NCI-H1436 treated with DMSO at 0.1 percent for 48 hours (cell line): ENCODE measurements at regions not wholly inside any gene's neighbourhood (a gene's known extent, or its start where the extent isn't known, plus 50 kb on each side); places are given as distances from the start of the nearest gene placed in this dataset.

ENCODE experiments used
- DNase-seq: peaks from one replicate; lab custom pipeline; 2025; lab: John Stamatoyannopoulos, UW

- DNase-seq: no peak
Measured at GRCh38 chr7:41832941-41833340, 130.1 kb upstream of the INHBA start.

- DNase-seq: no peak
Measured at GRCh38 chr7:41830271-41830670, 127.4 kb upstream of the INHBA start.

DNA sequence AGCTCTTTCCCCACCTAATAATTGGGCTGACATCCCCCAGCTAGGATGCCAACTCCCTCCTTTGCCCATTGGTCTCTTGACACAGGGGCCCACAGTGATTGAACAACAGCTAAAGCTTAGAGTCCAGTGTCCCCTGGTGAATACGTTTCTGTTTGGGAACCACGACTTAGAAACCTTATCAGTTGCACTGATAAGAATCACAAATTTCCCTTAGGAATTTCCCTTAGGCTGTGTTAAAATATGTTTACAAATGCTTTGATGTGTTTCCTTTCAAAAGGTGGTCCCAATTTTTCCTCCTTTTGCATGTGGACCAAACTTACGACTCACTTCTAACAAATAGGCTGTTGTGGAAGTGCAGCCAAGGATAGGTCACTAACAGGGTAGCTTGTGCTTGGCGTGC lies 126.0 kb upstream of the INHBA start:
- DNase-seq: no peak

DNA sequence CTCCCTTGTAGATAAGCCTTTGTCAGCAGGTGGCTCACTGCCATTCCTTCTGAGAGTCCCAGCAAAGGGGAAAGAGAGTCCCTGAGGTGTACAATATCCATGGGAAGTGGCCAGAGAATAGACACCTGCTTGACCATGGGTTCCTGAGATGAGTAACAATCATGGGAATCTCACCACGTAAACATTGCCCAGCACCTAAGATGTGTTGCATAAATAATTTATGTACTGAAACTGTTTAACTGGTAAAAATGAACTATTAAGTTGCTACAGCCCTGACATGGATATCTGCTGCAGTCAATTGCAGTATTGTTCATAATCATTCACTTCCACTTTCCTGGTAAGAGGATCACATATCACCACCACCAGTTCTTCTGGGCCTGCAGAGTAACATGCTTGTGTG lies 123.8 kb upstream of the INHBA start:
- no peak for DNase-seq

- DNase-seq: no peak
Measured at GRCh38 chr7:41825927-41826480, 123.1 kb upstream of the INHBA start.

DNA sequence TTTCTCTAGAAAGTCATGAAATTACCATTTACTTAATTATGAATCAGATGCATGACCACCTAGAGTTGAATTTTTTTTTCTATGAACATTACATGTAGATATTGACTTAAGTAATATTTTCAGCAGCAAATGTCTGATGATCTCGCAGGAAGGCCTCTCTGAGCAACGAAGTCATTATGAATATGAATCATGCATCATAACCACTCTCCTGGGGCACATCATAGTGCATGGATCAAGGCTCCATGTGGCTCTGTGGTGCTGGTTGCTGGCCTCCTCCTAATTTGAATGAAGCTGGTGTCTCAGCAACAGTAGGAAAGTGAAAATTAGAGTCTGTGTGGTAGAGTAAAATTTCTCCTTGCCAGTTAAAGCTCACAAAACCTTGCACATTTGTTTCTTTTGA lies 121.4 kb upstream of the INHBA start:
- DNase-seq: no peak

GRCh38 chr7:41822259-41822817 lies 119.4 kb upstream of the INHBA start:
- no peak for DNase-seq

DNA sequence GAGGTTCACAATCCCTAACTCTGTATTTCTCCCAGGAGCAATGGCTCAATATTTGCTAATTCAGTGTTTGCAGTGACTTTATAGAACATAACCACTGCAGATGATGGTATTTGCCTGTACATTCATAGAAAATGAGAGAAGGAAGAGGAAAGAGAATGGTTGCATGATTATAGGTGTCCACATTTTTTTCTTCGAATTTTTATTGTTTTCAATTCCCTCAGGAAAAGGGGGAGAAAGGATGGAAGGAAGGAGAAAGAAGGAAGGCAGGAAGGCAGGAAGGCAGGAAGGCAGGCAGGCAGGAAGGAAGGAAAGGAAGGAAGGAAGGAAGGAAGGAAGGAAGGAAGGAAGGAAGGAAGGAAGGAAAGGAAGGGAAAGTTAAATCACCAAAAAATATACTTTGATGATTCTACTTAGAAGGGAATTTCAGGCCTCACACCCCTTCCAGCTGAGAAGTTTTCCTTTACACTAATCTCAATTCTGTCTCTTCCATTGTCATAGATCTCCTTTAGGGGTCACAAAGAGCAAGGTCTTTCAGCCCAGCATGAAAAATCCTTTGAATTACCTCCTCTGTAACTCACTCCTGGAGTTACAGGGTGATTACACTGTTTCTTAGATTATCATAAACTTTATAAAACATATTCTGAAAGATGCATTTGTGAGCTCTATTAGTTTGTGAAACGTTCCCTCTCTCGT lies 118.8 kb upstream of the INHBA start:
- DNase-seq: no peak

GRCh38 chr7:41820111-41820671 lies 117.3 kb upstream of the INHBA start:
- DNase-seq: no peak

DNA sequence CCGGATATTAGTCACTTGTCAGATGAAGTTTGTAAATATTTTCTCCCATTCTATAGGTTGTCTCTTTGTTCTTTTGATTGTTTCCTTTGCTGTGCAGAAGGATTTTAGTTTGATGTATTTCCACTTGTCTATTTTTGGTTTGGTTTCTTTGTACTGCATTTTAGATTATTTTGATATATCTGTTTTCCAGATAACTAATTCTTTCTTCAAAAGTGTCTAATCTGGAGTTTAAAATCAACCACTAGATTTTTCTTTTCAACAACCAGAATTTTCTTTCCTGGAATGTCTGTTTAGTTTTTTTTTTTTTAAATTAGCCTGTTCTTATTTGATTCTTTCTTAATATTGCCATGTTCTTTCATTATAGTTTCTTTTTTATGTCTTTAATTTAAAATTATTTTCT lies 116.8 kb upstream of the INHBA start:
- DNase-seq: no peak

GRCh38 chr7:41818765-41819398 lies 116.0 kb upstream of the INHBA start:
- no peak for DNase-seq

GRCh38 chr7:41817386-41817785 lies 114.5 kb upstream of the INHBA start:
- no peak for DNase-seq

- DNase-seq: no peak
Measured at GRCh38 chr7:41816111-41816510, 113.2 kb upstream of the INHBA start.

DNA sequence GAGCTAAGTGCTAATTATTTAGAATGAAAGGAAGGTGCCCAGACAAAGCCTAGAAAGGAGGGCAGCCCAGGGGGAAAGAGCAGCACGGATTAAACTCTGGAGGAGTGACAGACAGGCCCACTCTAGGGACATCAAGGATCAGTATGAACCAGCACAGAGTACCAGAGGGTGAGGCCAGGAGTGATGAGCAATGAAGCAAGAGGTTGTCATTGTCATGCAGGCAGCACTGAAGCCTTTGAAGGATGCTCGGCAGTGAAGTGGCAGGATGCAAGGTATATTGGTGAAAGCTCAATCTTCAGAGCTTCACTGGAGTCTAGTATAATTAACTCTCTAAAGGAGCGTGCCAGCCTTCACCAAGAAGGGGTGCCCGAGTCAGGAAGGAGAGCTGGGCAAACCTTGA lies 112.0 kb upstream of the INHBA start:
- DNase-seq: no peak

DNA sequence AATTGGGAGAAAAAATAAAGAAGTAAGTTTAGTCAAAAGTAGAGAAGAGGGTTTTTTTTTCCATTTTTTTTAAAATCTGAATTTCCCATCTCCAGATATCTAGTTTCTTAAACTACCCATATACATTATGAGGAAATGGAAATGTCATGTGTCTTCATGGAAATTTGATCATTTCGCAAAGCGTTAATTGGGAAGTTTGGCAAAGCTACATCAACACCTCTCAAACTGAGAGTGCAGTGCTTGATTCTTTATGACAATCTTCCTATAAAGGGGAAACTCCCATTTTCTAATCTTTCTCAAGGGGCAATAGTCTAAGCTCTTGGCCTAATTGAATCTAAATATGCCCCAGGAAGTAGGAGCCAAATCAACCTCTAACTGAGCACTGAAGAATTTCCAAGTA lies 110.4 kb upstream of the INHBA start:
- no peak for DNase-seq

DNA sequence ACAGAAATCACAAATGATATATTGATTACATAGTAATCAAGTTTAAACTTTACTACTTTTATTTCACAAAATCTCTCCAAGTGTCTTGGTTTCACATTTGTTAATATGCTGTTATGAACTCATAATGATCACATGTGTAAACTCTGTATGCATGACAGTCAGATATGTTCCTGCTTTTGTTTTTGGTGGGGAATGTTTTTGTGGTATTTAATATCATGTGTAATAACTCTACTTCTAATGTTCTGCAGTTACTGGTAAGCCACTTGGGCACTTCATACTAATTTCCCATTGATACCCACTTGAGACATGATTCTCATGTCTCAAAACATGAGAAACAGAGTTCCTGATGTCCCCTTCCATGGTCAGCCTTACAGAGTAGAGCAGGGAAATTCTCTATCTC lies 109.1 kb upstream of the INHBA start:
- DNase-seq: no peak

DNA sequence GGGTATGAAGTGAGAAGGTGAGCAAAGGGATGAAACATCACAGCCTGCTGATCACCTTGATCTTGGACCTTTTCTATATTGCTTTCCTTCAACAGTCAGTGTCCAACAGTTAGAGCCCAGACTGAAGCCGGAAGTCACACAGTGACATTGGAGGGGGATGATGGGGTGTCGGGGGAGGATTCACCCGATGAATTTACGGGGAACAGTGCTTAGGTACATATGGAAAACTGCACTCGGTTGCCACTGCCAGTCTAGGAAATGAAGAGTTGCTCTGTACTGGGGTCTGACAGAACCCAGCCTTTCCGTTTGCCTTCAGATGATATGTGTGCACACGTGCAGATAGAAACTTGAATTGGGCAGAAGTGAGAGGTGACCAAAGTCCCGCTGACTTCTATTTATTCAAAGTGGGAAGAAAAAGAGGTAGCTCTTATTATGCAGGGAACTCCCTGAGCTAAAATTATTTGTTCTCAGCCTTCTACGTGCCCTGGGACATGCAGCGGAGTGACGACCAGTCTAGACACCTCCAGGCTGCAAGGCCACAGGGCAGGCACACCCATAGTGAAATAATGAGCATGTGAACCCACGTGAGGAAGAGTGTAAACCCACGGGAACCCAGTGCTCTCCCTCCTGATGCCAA lies 107.2 kb upstream of the INHBA start:
- no peak for DNase-seq

DNA sequence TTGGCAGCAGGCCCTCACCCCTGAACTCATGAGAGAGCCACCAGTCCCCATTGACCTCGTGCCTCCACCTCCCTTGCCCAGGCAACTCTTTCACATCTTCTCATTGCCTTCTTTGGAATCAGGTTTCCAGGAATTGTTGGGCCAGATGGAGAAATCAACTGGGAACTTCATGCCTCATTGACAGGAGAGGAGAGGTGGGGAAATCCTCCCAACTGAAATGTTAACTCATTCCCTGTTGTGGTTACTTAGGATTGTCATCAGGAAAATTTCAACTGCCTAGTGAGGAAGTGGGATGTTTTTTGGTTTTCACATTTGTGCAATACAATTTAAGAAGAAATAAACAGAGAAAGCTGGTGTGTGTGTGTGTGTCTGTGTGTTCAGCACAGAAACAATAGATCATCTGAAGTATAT lies 106.6 kb upstream of the INHBA start:
- DNase-seq: no peak

- DNase-seq: no peak
Measured at GRCh38 chr7:41809116-41809515, 106.2 kb upstream of the INHBA start.

GRCh38 chr7:41808541-41808940 lies 105.7 kb upstream of the INHBA start:
- DNase-seq: no peak

GRCh38 chr7:41803569-41803968 lies 100.7 kb upstream of the INHBA start:
- DNase-seq: no peak

- no peak for DNase-seq
Measured at GRCh38 chr7:41796331-41796730, 93.4 kb upstream of the INHBA start.
